C1 segment of cervical spinal cord (tissue), 14 donors: ENCODE measurements at regions not wholly inside any gene's neighbourhood (a gene's known extent, or its start where the extent isn't known, plus 50 kb on each side); places are given as distances from the start of the nearest gene placed in this dataset.
A peak's percentile ranks its signal among the peaks of the same experiment; 100 is the strongest.

Experiments used
- DNase-seq, 14 donors: peaks; one replicate each; lab custom pipeline; 2025; lab: John Stamatoyannopoulos, UW

GRCh38 chr1:98045211-98045766 is 124.5 kb upstream of the DPYD start:
- peak in 1 of 14 donors; percentile 8 for DNase-seq

- no peak for DNase-seq
Observed at GRCh38 chr1:98044766-98045165, 123.9 kb upstream of the DPYD start.

- DNase-seq: no peak
Observed at GRCh38 chr1:98044071-98044697, 123.3 kb upstream of the DPYD start.

- DNase-seq: no peak
Observed at GRCh38 chr1:98035602-98036002, 114.8 kb upstream of the DPYD start.

- DNase-seq: no peak
Observed at GRCh38 chr1:98034505-98034904, 113.7 kb upstream of the DPYD start.

GRCh38 chr1:98032958-98033357 is 112.1 kb upstream of the DPYD start:
- no peak for DNase-seq

- DNase-seq: no peak
Observed at GRCh38 chr1:98030976-98031375, 110.1 kb upstream of the DPYD start.

- DNase-seq: no peak
Observed at GRCh38 chr1:98030483-98030882, 109.6 kb upstream of the DPYD start.

- DNase-seq: no peak
Observed at GRCh38 chr1:98028800-98029199, 108.0 kb upstream of the DPYD start.

GRCh38 chr1:98027103-98027705 is 106.4 kb upstream of the DPYD start:
- no peak for DNase-seq

- DNase-seq: no peak
Observed at GRCh38 chr1:98025858-98026257, 105.0 kb upstream of the DPYD start.

- DNase-seq: no peak
Observed at GRCh38 chr1:98021126-98021525, 100.3 kb upstream of the DPYD start.

GRCh38 chr1:98019747-98020146 is 98.9 kb upstream of the DPYD start:
- DNase-seq: no peak

- DNase-seq: no peak
Observed at GRCh38 chr1:98018074-98018473, 97.2 kb upstream of the DPYD start.

GRCh38 chr1:98017184-98017583 is 96.3 kb upstream of the DPYD start:
- DNase-seq: no peak

GRCh38 chr1:98008373-98008772 is 87.5 kb upstream of the DPYD start:
- no peak for DNase-seq

GRCh38 chr1:98005326-98006010 is 84.6 kb upstream of the DPYD start:
- DNase-seq: no peak

GRCh38 chr1:98003442-98003841 is 82.6 kb upstream of the DPYD start:
- no peak for DNase-seq

GRCh38 chr1:98002288-98002687 is 81.5 kb upstream of the DPYD start:
- DNase-seq: no peak

- no peak for DNase-seq
Observed at GRCh38 chr1:98001764-98002163, 80.9 kb upstream of the DPYD start.

GRCh38 chr1:97999320-97999719 is 78.5 kb upstream of the DPYD start:
- DNase-seq: no peak

GRCh38 chr1:97996880-97997279 is 76.0 kb upstream of the DPYD start:
- DNase-seq: no peak
